T1000 (cell line): ENCODE measurements at regions not wholly inside any gene's neighbourhood (a gene's known extent, or its start where the extent isn't known, plus 50 kb on each side); places are given as distances from the start of the nearest gene placed in this dataset.

Source experiments
- DNase-seq: peaks from one replicate; lab custom pipeline; 2025; ENCODE audit warnings: mixed read lengths; lab: John Stamatoyannopoulos, UW

DNA sequence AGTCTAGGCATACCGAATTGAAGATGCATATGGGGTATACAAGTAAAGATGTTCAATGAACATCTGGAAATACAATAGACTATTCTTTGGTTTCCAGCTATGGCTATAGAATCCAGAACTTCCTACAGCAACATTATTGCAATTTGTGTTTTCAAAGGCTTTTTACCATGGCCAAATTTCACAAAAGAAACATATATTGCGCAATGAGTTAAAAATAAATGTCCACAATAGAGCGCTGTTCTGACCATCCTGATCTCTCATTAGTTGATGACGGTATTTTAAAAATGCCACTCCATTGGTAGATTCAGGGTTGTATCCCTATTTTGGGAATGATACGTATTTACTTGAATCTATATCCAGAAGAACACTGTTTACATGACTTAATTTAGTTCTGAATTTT is 139.2 kb downstream of the LINC00632 start:
- no peak for DNase-seq

DNA sequence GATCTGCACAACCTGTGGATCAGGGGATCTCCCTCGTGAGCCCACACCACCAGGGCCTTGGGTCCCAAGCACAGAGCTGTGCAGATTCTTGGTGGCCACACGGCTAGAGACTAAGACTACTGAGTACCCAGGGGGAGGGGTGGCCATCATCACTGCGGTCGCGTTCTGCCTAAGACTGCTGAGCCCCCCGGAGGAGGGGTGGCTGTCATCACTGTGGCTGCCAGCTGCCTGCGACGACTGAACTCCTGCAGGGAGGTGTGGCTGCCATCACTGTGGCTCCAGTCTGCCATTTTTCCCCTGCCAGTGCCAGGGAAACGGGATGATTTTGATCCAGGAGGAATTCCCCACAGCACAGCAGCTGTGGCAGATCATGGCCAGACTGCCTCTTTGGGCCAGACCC is 141.7 kb upstream of the SPANXB1 start:
- no peak for DNase-seq

DNA sequence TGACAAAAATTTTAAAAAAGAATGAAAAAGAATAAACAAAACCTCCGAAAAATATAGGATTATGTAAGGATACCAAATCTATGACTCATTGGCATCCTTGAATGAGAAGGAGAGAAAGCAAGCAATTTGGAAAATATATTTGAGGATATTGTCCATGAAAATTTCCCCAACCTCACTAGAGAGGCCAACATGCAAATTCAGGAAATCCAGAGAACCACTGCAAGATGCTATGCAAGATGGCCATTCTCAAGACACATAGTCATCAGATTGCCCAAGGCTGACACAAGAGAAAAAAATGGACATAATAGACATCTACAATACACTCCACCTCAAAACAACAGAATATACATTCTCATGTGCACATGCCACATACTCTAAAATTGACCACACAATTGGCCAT is 135.9 kb upstream of the SPANXB1 start:
- DNase-seq, result no peak

DNA sequence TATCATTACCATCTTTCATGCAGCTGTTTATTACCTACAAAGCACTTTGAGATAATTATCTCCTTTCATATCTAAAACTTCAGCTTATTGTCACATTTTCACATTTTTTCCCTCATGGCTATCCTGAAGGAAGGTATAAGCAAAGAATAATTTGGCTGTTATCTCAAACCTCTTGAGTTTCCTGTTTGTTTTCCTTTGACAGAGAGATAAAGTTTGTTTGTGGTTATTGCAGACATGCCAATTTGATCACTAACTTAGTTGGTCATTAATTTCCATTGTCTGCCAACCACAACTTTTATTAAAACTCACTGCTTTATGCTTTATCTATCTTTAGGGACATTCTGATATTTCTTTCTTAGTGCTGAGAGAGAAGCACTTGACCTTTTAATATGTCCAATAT is 89.8 kb upstream of the SPANXB1 start:
- DNase-seq, result no peak

DNA sequence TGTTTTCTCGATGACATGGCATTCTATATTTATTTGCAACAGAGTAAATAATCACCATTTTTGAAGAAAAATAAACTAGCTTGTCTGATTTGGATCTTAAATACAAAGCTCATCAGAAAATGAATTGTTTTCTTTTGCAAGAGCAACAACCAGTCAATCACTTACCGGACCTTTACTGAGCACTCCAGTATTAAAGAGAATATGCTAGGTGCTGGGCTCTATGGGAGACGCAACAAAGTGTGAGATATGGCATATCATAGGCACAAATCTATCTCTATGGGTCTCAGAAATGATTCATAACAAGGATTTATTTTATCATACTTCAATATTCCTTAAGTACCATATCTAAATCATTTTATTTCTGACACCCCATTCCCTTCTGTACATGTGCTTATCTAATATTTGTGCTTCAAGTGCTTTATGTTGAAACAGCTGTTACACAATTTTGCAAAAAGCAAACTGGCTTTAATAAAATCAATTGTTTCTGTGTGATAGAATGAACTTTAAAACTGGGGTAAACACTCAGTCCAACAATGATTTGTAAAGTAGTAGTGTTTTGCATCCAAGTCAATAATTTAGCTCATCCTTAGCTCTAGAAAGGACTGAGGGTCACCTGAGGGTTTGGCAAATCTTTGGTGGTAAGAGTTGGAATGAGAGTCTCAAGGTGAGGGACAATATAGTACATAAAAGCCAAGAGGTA is 88.4 kb upstream of the SPANXB1 start:
- no peak for DNase-seq

DNA sequence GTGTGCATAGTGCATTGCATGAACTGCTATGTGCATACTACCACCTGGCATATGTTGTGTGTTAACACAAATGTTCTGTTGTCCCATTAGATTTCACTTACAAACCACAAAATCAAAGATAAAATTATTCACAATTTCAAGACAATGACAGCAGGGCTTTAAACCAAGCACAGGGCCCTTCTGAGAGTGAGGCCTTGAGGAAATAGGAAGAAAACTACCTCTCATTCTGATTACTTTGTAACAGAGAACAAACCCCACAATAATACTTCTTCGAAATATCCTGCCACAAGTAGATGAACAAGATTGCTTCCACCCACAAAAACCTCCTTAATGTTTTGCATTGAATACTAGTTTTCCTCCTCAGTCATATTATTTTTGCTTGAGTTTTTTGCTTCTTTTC is 85.5 kb upstream of the SPANXB1 start:
- no peak for DNase-seq

DNA sequence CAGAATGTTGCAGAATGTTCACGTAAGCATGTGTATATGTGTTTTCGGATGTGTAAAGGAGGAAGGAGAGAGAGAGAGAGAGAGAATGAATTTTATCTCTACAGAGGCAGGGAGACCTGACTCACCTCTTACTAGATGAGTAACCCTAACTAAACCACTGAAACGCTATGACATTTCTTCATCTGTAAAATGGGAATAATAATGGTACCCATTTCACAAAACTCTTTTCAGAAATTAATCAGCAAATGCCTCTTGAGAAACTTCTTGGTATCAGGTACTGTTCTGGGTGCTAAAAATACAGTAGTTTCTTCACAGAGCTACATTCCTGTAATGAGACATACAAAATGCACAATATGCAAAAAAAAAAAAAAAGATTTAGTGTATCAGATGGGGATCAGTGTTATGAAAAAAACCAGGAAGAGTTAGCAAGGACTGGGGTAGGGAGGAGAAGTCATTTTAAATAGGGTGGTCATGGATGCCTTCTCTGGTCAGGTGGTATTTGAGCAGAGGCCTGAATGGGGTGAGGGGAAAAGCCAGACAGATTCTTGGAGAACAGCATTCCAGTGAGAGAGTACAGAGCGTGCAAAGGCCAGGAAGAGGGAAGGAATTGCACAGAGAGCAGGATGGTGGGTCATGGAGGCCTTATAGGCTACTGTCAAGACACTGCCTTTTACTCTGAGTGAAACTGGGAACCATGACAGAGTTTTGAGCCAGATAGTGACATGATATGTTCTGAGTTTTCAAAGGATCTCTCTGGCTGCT is 84.9 kb upstream of the SPANXB1 start:
- no peak for DNase-seq

DNA sequence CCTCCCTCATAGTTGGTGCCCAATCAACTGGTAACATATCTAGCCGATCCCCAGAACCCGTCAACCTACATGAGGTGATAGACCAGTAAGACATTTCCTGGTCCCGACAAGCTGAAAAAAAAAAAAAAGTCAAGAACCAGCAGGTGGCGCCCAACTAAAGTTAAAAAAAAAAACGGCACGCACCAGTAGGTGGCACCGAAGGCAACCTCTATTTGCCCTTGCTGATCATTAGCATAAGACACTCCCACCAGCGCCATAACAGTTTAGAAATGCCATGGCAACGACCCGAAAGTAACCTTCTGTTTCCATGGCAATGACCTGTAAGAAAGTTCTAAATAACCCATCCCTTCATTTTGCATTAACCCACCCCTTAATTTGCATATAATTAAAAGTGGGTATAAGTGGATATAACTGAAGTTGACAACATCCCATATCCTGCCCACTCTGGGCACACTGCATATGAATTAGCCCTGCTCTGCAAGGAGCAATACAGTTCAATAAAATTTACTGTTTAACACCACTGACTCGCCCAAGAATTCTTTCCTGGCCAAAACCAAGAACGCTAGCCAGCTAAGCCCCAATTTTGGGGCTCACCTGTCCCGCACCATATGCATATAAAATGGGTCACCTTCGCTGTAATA is 83.9 kb upstream of the SPANXB1 start:
- DNase-seq, result peak; percentile 59

DNA sequence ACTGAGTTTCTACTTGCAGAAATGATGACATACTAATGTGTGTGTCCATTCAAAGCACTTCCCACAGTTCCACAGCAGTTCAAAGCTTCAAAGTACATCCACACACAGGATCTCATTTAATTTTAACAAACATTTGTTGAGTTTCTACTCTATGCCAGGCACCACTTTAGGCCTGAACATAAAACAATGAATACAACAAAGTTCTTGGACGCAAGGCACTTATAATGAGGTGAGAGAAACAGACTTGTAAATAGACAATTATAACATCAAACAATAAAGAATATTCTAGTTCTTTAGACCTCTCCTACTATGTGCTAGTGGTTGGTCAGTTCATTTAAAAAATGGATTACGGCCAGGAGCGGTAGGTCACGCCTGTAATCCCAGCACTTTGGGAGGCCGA is 82.0 kb upstream of the SPANXB1 start:
- no peak for DNase-seq

DNA sequence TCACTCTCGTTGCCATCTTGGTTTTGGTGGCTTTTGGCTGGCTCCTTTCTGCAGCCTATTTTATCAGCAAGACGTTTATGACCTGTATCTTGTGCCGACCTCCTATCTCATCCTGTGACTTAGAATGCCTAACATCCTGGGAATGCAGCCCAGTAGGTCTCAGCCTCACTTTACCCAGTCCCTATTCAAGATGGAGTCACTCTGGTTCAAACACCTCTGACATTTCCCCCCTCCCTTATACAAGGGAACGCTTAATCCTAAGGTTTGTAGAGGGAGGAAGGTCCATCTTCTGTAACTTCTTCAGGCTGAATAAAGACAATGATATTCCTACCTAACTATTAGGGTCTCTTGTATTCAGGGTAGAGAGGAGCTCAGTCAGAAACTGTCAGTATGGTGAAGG is 79.3 kb upstream of the SPANXB1 start:
- DNase-seq, result no peak

DNA sequence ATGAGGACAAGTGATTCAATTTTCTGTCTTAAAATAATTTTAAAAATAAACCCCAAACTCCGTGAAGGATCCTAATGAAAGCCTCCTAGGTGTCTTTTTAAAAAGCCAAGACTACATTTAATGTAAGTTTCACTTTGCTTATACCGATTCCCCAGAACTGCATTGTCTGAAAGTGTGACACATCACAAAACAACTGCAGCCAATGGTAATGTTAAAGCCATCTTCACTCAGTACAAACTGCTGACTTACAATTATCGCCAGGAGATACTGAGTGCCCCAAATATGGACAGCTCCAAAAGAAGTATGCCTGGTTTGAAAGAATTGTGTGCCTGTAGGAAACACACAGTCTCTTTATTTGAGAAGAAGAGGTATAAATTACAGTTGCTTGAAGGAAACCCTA is 73.7 kb upstream of the SPANXB1 start:
- DNase-seq, result no peak

DNA sequence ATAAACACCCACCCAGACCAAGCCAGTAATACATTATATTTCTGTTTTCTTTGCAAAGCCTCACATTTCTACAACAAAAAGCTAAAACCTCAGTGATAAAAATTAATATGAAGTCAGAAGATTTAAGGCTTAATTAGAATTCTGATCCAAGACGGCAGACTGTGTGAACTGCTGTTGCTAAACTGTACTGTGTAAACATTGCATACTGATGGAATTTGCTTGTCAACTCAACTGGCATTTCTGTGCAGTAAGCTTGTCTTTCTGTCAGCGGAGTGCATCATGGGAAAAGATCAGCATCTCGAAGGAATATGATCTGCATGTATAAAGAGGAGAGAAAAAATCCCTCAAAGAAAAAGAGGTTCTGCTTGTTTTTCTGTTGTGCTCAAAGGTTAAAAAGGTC is 69.4 kb upstream of the SPANXB1 start:
- DNase-seq, result no peak

DNA sequence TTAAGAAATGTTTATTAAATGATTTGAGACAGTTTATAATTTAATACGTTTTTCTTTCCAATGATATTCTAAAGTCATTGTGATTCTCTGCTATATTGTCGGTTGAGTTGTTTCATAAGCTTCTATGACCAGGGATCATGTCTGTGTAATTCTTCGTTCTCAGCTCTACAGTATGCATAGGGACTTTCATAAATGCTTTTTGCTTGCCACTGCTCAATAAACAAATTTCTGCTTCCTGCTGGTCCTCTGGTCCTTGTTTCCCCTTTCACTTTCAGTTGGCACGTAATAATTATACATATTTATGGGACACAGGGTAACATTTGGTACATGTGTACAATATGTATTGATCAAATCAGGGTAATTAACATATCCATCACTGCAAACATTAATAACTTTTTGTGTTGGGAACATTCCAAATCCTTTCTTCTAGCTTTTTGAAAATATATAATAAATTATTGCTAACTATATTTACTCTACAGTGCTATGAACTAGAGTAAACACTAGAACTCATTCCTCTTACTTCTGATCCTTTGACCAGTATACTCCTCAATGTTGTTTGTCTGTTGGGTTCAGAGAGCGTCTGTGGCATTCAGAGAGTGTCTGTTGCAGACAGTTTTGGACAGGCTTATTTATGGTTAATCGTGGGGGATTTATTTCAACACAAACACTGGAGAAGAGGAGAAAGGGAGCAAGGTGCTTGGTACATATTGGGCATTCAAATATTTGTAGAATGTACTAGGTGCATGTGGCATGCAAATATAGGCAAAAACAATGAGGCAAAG is 68.3 kb upstream of the SPANXB1 start:
- DNase-seq, result no peak

DNA sequence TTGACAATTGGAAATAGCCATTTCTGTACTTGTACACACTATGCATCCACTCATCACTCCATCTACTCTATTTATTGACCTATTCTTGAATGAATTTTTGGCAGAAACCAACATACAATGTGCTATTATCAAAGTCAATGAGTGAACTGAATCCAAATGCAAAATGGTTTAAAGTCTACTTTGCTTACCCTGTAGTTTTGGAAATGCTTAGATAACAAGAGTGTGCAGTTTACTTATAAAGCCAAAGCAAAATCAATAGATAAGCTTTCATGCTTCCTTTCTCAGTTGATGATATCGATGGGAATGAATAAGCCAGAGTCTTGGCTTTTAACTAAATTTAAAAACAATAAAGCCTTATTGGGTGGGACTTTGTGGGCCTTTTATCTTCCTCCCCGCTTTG is 58.9 kb upstream of the SPANXB1 start:
- no peak for DNase-seq

DNA sequence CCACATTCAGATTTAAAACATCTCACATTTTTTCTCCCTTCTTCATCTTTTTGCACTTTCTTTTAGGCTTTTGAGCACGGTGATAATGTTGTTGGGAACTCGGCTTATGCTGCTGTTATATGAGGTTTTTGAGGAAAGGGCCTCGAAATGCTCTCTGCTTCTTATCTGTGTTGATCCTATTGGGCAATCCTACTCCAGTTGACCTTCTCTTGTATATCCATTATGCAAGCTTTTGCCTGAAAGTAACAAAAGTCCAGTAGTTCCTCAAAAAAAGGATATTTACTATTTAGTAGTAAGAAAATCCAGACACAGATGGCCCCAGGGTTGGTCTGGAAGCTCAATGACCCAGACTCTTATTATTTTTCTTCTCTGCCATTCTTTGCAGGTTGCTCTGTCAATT is 57.7 kb upstream of the SPANXB1 start:
- no peak for DNase-seq

DNA sequence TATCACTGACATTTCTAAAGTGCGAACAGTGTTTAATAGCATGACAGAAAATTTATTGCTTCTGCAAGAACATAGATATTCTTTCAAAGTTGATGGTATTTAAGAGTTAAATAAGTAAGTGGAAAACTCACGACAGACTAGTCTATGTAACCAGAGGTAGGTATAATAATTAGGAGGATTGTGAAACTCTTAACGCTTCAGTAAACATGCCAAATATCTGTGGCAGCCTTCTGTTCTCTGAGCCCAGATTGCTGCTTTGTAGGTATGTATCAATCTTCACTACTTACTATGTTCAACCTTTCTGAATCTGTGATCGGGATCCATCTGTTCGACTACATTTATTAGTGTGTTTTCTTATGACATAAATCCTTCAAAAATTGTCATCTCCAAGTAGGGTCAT is 53.6 kb upstream of the SPANXB1 start:
- DNase-seq, result no peak

DNA sequence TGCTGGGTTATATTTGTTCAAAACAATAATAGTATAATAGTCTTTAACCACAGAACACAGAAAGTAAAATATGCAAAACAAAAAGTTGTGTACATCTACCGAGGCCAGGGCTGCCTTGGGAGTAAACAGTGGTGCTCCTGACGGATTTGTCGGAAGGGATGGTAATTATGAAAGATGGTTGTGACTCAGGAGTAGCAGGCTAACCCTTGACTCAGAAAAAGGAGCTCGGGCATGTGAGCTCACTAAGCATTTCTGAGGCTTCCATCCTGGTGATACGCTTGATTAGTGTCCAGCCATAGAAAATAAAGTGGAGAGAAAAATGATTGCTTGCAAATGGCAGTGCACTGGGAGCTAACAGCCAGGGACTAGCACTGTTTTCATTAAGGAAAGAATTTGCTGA is 53.2 kb upstream of the SPANXB1 start:
- no peak for DNase-seq
